Activated CD4-positive, alpha-beta T cell treated with anti-CD3 and anti-CD28 coated beads, Interleukin-2, amount 10 ng/mL, durations not matched to agents 24 days and 14 days (primary cell): ENCODE measurements at regions not wholly inside any gene's neighbourhood (a gene's known extent, or its start where the extent isn't known, plus 50 kb on each side); places are given as distances from the start of the nearest gene placed in this dataset.

Source experiments
- DNase-seq: peaks from one replicate; pipeline ENCODE4 v3.0.0; 2022
- H3K27ac Mint-ChIP-seq: one replicate; pipeline ENCODE4 v1.8.0; 2022; ENCODE audit warnings: mild to moderate bottlenecking, mixed read lengths
- H3K27me3 Mint-ChIP-seq: one replicate; pipeline ENCODE4 v1.8.0; 2022; ENCODE audit warnings: mixed read lengths
- H3K36me3 Mint-ChIP-seq: one replicate; pipeline ENCODE4 v1.8.0; 2022; ENCODE audit warnings: low read depth, mild to moderate bottlenecking, mixed read lengths
- H3K4me1 Mint-ChIP-seq: one replicate; pipeline ENCODE4 v1.8.0; 2021; ENCODE audit warnings: mixed read lengths
- H3K4me3 Mint-ChIP-seq: one replicate; pipeline ENCODE4 v1.8.0; 2022; ENCODE audit warnings: mild to moderate bottlenecking, moderate library complexity, mixed read lengths
- H3K9me3 Mint-ChIP-seq: one replicate; pipeline ENCODE4 v1.8.0; 2021; ENCODE audit warnings: mixed read lengths
- intact Hi-C: fragments of 100-400 bp; cut with micrococcal nuclease; formaldehyde crosslinking; loops from one replicate; pipeline ENCODE4 v1.15.1; 2023

DNA sequence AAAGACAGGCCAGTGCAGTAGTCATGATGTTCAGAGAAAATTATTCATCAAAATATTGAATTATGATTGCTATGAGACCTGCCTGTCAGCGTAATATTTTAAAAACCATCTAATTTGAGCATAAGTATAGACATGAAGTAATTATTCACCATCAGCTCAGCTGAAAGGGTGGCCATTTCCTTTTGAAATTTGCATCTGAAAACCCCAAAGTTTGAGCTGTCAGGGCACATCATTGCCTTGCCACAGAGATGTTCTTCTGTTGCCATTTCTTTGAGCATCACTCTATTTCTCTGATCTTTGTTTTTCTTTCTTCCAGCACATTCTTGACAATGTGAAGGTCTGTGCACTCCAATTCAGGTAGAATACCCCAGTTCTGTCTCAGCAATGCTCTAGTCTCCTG is 147.5 kb upstream of the RHOBTB1 start:
- Mint-ChIP-seq H3K27me3 (no peaks in the 10 kb centered on the region), H3K4me1 (no peaks in the 10 kb centered on the region), H3K27ac (no peak overlapping the region), H3K36me3 (no peaks in the 10 kb centered on the region), H3K4me3 (no peak overlapping the region), H3K9me3 (no peaks in the 10 kb centered on the region)
- no peak for DNase-seq
- intact Hi-C loops = no loop called here

DNA sequence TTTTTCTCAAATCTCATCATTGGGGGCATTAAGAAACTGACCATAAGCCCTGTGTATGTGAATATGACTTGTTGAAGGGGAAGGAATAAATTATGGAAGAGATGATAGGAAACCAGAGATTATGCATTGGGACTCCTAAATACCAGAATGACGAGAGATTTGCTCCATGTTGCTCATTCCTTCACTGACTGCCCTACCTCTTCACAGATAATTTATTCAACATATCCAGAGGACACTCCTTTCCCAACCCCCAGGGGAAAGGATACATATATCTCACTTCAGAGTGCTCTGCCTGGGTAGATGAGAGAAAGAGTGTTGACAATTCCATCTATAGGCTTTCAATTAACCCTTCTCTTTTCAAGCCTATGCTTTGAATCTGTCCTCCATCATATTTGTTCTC is 145.3 kb upstream of the RHOBTB1 start:
- Mint-ChIP-seq H3K27ac (no peak overlapping the region), H3K9me3 (no peaks in the 10 kb centered on the region), H3K36me3 (no peaks in the 10 kb centered on the region)

DNA sequence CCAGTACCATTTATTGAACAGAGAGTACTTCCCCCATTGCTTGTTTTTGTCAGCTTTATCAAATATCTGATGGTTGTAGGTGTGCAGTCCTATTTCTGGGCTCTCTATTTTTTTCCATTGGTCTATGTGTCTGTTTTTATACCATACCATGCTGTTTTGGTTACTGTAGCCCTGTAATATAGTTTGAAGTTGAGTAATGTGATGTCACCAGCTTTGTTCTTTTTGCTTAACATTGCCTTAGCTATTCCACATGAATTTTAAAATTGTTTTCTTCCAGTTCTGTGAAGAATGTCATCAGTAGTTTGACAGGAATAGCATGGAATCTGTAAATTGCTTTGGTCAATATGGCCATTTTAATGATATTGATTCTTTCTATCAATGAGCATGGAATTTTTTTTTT is 140.5 kb upstream of the RHOBTB1 start:
- Mint-ChIP-seq H3K4me3 (no peak overlapping the region), H3K4me1 (no peaks in the 10 kb centered on the region), H3K27me3 (peaks cover 2% of the 10 kb centered on the region), H3K27ac (no peak overlapping the region), H3K9me3 (no peaks in the 10 kb centered on the region), H3K36me3 (no peaks in the 10 kb centered on the region)
- DNase-seq = no peak
- intact Hi-C loops = no loop called here

More for the DNA sequence above, 145.3 kb upstream of the RHOBTB1 start:
- intact Hi-C loops = no loop called here
- Mint-ChIP-seq H3K4me3 (no peak overlapping the region), H3K27me3 (peaks cover 2% of the 10 kb centered on the region), H3K4me1 (no peaks in the 10 kb centered on the region)
- no peak for DNase-seq

DNA sequence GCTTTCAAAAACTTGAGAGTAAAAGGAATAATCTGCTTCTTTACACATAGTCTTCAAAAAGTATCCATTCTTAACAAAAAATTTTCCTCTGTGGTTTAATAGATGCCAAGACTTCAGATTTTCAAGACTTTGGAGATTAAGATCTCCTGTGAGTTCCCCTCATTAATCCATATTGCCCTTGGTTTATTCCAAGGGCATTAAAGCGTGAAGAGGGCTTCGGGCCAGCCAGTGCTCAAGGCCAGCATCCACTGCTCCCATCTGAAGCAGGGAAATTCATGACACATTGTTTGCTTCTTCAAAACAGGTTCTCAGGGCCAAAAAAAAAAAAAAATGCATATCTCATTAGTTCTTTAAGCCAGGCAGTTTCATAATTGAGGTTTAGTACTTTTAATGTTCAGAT is 137.3 kb upstream of the RHOBTB1 start:
- intact Hi-C loops = no loop called here

DNA sequence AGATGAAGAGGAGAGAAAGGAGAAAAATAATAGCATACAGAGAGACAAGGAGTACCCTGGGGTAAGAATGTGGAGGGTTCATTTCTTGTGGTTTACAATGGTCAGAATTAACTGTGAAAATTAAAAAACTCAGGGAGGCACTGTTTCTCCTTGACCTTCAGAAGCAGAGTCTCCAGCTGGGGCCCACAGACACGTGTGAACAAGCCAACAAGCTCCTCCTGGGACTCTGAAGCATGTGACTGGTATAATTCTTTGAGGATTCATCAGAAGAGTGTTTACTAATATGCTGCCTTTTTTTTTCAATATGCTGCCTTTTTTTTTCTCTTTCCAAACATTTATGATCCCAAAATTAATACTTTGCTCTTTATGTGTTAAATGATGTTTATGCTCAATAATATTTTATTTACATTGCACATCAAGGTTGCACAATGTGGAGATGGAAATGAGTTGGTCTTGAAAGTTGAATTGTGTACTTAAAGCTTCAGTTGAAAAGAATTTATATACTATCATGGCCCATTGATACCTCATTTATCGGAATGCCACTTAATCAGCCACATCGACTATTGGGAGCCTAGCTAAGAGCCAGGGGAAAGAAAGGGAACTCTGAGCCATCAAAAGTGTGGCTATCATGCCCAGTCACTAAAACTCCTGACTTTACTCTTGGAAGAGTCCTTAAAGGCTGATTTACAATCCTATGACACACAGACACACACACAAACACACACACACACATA is 134.7 kb upstream of the RHOBTB1 start:
- Mint-ChIP-seq H3K27ac (no peak overlapping the region), H3K36me3 (no peaks in the 10 kb centered on the region), H3K4me1 (no peaks in the 10 kb centered on the region), H3K9me3 (no peaks in the 10 kb centered on the region), H3K4me3 (no peak overlapping the region), H3K27me3 (peaks cover 2% of the 10 kb centered on the region)
- no peak for DNase-seq
- intact Hi-C loops = no loop called here

More for the DNA sequence above, 137.3 kb upstream of the RHOBTB1 start:
- H3K4me1 Mint-ChIP-seq = no peaks in the 10 kb centered on the region
- peaks cover 4% of the 10 kb centered on the region for H3K27me3 Mint-ChIP-seq
- DNase-seq = no peak
- no peak overlapping the region for H3K27ac Mint-ChIP-seq
- H3K4me3 Mint-ChIP-seq = no peak overlapping the region
- H3K9me3 Mint-ChIP-seq = no peaks in the 10 kb centered on the region
- no peaks in the 10 kb centered on the region for H3K36me3 Mint-ChIP-seq

DNA sequence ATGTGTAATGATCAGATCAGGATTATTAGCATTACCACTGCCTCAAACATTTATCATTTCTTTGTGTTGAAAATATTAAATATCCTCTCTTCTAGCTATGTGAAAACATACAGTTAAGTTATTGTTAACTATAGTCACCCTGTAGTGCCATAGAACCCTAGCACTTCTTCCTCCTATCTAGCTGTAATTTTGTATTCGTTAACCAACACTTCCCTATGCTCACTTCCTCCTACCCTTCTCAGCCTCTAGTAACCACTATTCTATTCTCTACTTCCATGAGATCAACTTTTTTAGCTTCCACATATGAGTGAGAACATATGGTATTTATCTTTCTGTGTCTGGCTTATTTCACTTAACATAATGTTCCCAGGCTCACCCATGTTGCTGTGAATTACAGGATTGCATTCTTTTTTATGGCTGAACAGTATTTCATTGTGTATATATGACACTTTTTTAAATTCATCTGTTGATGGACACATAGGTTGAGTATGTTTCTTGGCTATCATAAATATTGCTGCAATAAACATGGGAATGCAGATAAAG is 132.7 kb upstream of the RHOBTB1 start:
- DNase-seq = no peak

DNA sequence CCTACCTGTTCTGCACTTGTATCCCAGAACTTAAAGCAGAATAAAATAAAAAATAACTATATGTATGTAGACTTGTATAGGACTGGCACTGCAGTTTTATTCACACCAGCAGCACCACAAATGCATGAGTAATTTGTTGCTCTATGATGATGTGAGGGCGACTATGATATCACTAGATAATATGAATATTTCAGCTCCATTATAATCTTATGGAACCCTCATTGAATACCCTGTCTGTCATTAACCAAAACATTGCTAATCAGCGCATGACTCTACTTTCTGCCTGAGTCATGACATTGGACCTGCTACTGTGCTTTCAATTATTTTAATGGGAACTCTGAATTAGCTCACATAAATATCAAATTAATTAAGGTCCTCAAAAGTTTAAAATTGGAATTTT is 129.4 kb upstream of the RHOBTB1 start:
- intact Hi-C loops = no loop called here
- no peaks in the 10 kb centered on the region for H3K36me3 Mint-ChIP-seq
- H3K27ac Mint-ChIP-seq = no peak overlapping the region
- H3K4me3 Mint-ChIP-seq = no peak overlapping the region
- H3K27me3 Mint-ChIP-seq = peaks cover 2% of the 10 kb centered on the region
- H3K4me1 Mint-ChIP-seq = no peaks in the 10 kb centered on the region
- DNase-seq = no peak
- H3K9me3 Mint-ChIP-seq = no peaks in the 10 kb centered on the region

More for the DNA sequence above, 132.7 kb upstream of the RHOBTB1 start:
- Mint-ChIP-seq H3K36me3 (no peaks in the 10 kb centered on the region), H3K27ac (no peak overlapping the region), H3K27me3 (peaks cover 2% of the 10 kb centered on the region), H3K9me3 (no peaks in the 10 kb centered on the region), H3K4me1 (no peaks in the 10 kb centered on the region), H3K4me3 (no peak overlapping the region)
- intact Hi-C loops = no loop called here

DNA sequence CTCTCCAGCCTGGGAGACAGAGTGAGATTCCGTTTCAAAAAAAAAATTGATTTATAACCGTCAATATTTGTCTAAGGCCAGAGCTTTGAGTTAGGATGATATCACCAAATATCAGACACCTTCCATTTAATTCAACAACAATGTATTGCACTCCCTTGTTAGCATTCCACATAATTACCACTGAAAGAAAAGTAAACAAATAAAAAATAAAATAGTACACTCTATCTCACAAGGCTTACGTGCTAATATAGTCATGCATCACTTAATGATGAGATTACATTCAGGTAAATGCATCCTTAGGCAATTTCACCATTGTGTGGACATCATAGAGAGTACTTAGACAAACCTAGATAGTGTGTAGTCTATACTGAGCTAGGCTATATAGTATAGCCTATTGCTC is 127.6 kb upstream of the RHOBTB1 start:
- Mint-ChIP-seq H3K36me3 (no peaks in the 10 kb centered on the region), H3K4me1 (no peaks in the 10 kb centered on the region), H3K4me3 (no peak overlapping the region), H3K27me3 (peaks cover 3% of the 10 kb centered on the region), H3K9me3 (no peaks in the 10 kb centered on the region), H3K27ac (no peak overlapping the region)
- no peak for DNase-seq
- intact Hi-C loops = no loop called here

DNA sequence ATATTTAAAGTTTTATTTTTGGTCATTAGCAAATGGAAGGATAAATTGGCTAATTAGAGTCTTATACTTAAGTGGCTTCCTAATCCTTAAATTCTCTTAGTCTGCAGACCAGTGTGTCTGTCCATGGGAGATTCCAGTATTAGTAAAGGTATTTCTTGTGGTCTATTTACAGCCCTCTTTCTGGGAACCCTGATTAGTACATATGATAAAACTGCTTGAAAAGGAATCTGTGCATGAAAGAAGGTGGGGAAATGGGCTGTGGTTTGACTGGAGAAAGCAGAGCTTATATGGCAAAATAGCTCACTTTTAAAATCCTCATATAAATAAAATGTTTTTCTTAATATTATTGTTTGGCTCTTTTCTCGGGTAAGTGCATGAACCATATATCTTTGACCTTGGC is 124.5 kb upstream of the RHOBTB1 start:
- Mint-ChIP-seq H3K36me3 (no peaks in the 10 kb centered on the region), H3K4me3 (no peak overlapping the region), H3K4me1 (no peaks in the 10 kb centered on the region), H3K27ac (no peak overlapping the region), H3K9me3 (no peaks in the 10 kb centered on the region), H3K27me3 (peaks cover 3% of the 10 kb centered on the region)
- DNase-seq = no peak
- intact Hi-C loops = no loop called here

DNA sequence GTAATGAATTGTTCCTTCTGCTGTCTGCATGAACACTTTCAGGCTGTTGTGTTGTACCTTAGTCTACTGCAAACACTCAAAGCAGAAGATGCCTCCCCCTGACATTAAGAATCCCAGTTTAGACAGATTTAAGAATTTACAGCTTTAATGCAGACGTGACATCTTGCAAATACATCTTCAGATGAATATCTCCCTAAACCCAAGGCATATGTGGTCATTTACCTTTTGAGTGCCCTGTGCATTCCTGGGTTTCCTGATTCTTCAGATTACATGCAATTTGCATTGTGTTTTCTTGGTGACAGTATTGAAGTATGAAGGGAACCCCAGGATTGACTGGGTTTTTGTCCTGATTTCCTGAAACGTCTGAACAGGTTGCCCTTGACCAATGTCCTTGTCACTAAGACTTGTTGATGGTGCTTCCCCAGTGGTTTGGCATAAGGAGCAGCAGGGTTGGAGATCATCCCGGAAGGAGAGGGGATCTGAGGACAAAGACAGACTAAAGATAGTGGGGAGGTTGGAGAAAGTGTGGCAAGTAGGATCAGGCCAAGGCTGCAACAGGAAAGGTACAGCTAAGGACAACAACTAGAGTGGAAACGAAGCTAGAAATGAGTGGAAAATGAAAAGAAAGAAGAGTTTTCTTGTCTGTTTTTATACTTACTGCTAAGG is 123.8 kb upstream of the RHOBTB1 start:
- H3K27me3 Mint-ChIP-seq = peaks cover 3% of the 10 kb centered on the region
- no peaks in the 10 kb centered on the region for H3K36me3 Mint-ChIP-seq
- no peak for DNase-seq
- no peak overlapping the region for H3K4me3 Mint-ChIP-seq
- no peaks in the 10 kb centered on the region for H3K4me1 Mint-ChIP-seq
- H3K27ac Mint-ChIP-seq = no peak overlapping the region
- intact Hi-C loops = no loop called here
- H3K9me3 Mint-ChIP-seq = no peaks in the 10 kb centered on the region

DNA sequence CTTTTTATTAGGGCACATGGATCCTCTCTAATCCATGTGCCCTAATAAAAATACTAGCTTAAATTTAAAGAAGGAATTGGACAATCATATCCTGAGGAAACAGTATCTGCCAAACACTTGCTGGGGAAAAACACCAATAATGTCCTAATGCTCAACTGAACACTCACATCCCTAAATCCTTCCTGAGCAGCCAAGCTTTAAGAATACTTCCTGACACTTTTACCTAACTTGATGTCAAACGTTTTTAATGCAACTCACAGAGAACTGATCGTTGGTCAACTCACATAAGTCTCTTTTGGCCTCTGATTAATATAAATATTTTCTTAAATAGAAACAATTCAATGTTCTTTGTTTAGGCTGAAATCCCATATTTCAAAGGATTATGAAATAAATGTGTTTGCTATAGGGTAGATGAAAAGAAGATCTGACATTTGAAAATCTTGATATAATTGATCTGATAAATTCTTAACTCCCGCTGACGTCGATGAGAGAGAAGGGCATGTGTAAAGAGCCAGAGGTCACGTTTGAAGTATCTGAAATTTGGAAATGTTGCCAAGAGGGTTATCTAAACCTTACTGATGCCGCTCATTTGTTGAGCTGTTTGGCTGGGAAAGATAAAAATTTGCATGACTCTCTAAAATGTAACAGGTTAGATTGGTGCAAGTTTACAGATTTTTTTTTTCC is 122.8 kb upstream of the RHOBTB1 start:
- H3K4me1 Mint-ChIP-seq = no peaks in the 10 kb centered on the region
- H3K4me3 Mint-ChIP-seq = no peak overlapping the region
- H3K9me3 Mint-ChIP-seq = no peaks in the 10 kb centered on the region
- peaks cover 3% of the 10 kb centered on the region for H3K27me3 Mint-ChIP-seq
- intact Hi-C loops = no loop called here
- no peaks in the 10 kb centered on the region for H3K36me3 Mint-ChIP-seq
- H3K27ac Mint-ChIP-seq = no peak overlapping the region
- DNase-seq = no peak

DNA sequence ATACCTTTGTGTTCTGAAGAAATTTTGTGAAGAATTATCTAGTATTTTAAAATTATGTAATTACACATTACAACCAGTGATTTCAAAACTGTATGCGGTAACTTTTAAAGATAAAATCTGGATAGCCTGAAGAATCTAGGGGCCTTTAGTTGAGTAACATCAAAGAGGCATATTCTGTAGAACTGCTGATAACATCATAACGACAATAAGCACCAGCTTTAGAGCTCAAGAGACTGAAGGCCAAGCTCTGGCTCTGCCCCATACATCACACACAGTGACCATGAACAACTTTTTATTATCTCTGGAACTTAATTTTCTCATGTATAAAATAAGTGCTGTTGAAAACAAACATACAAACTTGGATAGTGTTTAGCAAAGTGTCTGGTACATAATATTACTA is 121.1 kb upstream of the RHOBTB1 start:
- Mint-ChIP-seq H3K27ac (no peak overlapping the region), H3K36me3 (no peaks in the 10 kb centered on the region), H3K9me3 (no peaks in the 10 kb centered on the region), H3K27me3 (peaks cover 3% of the 10 kb centered on the region), H3K4me3 (no peak overlapping the region), H3K4me1 (no peaks in the 10 kb centered on the region)
- intact Hi-C loops = no loop called here
- no peak for DNase-seq

DNA sequence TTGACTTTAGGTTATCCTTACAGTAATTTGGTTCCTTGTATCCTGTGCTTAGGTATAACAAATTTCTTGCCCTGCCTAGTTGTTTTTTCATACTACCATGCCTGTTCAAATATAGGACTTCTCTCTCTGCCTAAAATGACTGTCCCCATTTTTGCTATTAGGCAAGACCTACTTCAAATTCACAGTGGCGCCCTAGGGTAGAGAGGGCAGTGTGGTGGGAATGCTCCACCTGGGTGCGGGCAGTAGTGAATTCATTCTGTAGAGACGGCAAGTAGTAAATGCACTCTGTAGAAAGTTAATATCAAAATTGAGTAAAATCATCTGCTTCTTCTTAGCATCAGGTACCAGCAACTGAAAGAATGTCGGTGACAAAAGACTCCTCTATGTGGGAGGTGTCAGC is 120.4 kb upstream of the RHOBTB1 start:
- no peak for DNase-seq
- Mint-ChIP-seq H3K27ac (no peak overlapping the region), H3K4me1 (no peaks in the 10 kb centered on the region), H3K9me3 (no peaks in the 10 kb centered on the region), H3K4me3 (no peak overlapping the region), H3K36me3 (no peaks in the 10 kb centered on the region), H3K27me3 (peaks cover 3% of the 10 kb centered on the region)
- intact Hi-C loops = no loop called here

DNA sequence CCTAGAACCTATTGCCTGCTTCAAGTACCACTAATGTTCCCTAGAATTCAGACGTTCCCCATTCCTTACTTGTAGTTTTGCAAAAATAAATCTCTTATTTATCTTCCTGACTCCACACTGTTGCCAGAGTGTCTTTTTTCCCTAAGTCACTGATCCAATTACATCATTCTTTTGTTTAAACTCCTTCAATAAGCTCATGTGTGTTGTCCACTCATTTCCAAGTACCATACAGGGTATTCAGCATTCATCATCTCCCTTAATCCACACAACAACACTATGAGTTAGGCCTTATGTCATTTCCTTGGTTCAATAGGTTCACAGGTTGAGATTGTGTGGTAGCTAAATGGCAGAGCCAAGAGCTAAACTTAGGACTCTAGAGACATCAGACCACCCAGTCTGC is 119.9 kb upstream of the RHOBTB1 start:
- H3K27ac Mint-ChIP-seq = no peak overlapping the region
- H3K9me3 Mint-ChIP-seq = no peaks in the 10 kb centered on the region
- H3K36me3 Mint-ChIP-seq = no peaks in the 10 kb centered on the region
- DNase-seq = no peak
- peaks cover 3% of the 10 kb centered on the region for H3K27me3 Mint-ChIP-seq
- no peak overlapping the region for H3K4me3 Mint-ChIP-seq
- intact Hi-C loops = no loop called here
- H3K4me1 Mint-ChIP-seq = no peaks in the 10 kb centered on the region
